ENCODE measurements at regions not wholly inside any gene's neighbourhood (a gene's known extent, or its start where the extent isn't known, plus 50 kb on each side); places are given as distances from the start of the nearest gene placed in this dataset.

GRCh38 chr4:160956875-160957274, 1206.9 kb downstream of the FSTL5 start:
- Histone ChIP-seq H2AFZ (ENCODE audit: control insufficient read depth, low read length) (no peak overlapping the region), H3K4me2 (ENCODE audit: control insufficient read depth, extremely low read depth, insufficient read depth, low read depth, low read length) (no peak overlapping the region), H3K9me3 (ENCODE audit: control insufficient read depth, low read depth, low read length) (no peaks in the 10 kb centered on the region), H3K4me1 (ENCODE audit: control insufficient read depth, extremely low read depth, insufficient read depth, low read length) (no peaks in the 10 kb centered on the region), H3K36me3 (ENCODE audit: control insufficient read depth in 2 of 2, extremely low read depth in 1 of 2, insufficient read depth in 2 of 2, low read length in 2 of 2) (no peaks in the 10 kb centered on the region), H3K79me2 (ENCODE audit: control insufficient read depth, insufficient read depth, low read length) (no peaks in the 10 kb centered on the region), H3K9me1 (ENCODE audit: control insufficient read depth, extremely low read depth, insufficient read depth, low read length) (no peaks in the 10 kb centered on the region), H4K20me1 (ENCODE audit: control insufficient read depth, extremely low read depth, insufficient read depth, low read length) (no peaks in the 10 kb centered on the region), H3K4me3 (ENCODE audit: control insufficient read depth in 2 of 3, extremely low read depth in 1 of 3, insufficient read depth in 2 of 3, low read depth in 1 of 3, low read length in 3 of 3) (no peak overlapping the region), H3K9ac (ENCODE audit: control insufficient read depth, extremely low read depth, insufficient read depth, low read length) (no peak overlapping the region), H3K27ac (ENCODE audit: control insufficient read depth, insufficient read depth, low read length) (no peak overlapping the region), H3K27me3 (ENCODE audit: control insufficient read depth, extremely low read depth, insufficient read depth, low read length) (no peaks in the 10 kb centered on the region)
- no peak for TF ChIP-seq EZH2 (IDR thresholded peaks at IDR 0.05; ENCODE audit: low read length)
- TF ChIP-seq CTCF (optimal IDR thresholded peaks at IDR 0.05 in 1 of 3, IDR thresholded peaks at IDR 0.05 in 1 of 3, conservative IDR thresholded peaks at IDR 0.05 in 1 of 3; ENCODE audit: extremely low read depth in 1 of 3, insufficient read depth in 2 of 3, low read length in 3 of 3), result no peak
- FAIRE-seq, result no peak
- no peak for DNase-seq (ENCODE audit: low read depth, low spot score)
- dilution Hi-C loops (cut with MboI; ENCODE audit: extremely low pct_ligation_motif_present, low sequenced_read_pairs), result no loop called here

- no peaks in the 10 kb centered on the region for H3K9me1 ChIP-seq (ENCODE audit: control insufficient read depth, extremely low read depth, insufficient read depth, low read length)
- no peak for DNase-seq (ENCODE audit: low read depth, low spot score)
- dilution Hi-C loops (cut with MboI; ENCODE audit: extremely low pct_ligation_motif_present, low sequenced_read_pairs), result no loop called here
- H3K27ac ChIP-seq (ENCODE audit: control insufficient read depth, insufficient read depth, low read length), result no peak overlapping the region
- H2AFZ ChIP-seq (ENCODE audit: control insufficient read depth, low read length), result no peak overlapping the region
- H3K79me2 ChIP-seq (ENCODE audit: control insufficient read depth, insufficient read depth, low read length), result no peaks in the 10 kb centered on the region
- no peak overlapping the region for H3K9ac ChIP-seq (ENCODE audit: control insufficient read depth, extremely low read depth, insufficient read depth, low read length)
- no peak overlapping the region for H3K4me3 ChIP-seq (ENCODE audit: control insufficient read depth in 2 of 3, extremely low read depth in 1 of 3, insufficient read depth in 2 of 3, low read depth in 1 of 3, low read length in 3 of 3)
- H3K9me3 ChIP-seq (ENCODE audit: control insufficient read depth, low read depth, low read length), result no peaks in the 10 kb centered on the region
- no peak overlapping the region for H3K4me2 ChIP-seq (ENCODE audit: control insufficient read depth, extremely low read depth, insufficient read depth, low read depth, low read length)
- no peaks in the 10 kb centered on the region for H4K20me1 ChIP-seq (ENCODE audit: control insufficient read depth, extremely low read depth, insufficient read depth, low read length)
- no peaks in the 10 kb centered on the region for H3K4me1 ChIP-seq (ENCODE audit: control insufficient read depth, extremely low read depth, insufficient read depth, low read length)
- no peak for TF ChIP-seq CTCF (optimal IDR thresholded peaks at IDR 0.05 in 1 of 3, IDR thresholded peaks at IDR 0.05 in 1 of 3, conservative IDR thresholded peaks at IDR 0.05 in 1 of 3; ENCODE audit: extremely low read depth in 1 of 3, insufficient read depth in 2 of 3, low read length in 3 of 3)
- no peak for TF ChIP-seq EZH2 (IDR thresholded peaks at IDR 0.05; ENCODE audit: low read length)
- no peak for FAIRE-seq
- no peaks in the 10 kb centered on the region for H3K27me3 ChIP-seq (ENCODE audit: control insufficient read depth, extremely low read depth, insufficient read depth, low read length)
- no peaks in the 10 kb centered on the region for H3K36me3 ChIP-seq (ENCODE audit: control insufficient read depth in 2 of 2, extremely low read depth in 1 of 2, insufficient read depth in 2 of 2, low read length in 2 of 2)
Measured at GRCh38 chr4:160969925-160970324, 1193.9 kb downstream of the FSTL5 start.

All from keratinocyte (primary cell).